ENCODE measurements at regions not wholly inside any gene's neighbourhood (a gene's known extent, or its start where the extent isn't known, plus 50 kb on each side); places are given as distances from the start of the nearest gene placed in this dataset.

- Mint-ChIP-seq H3K9me3 (no peaks in the 10 kb centered on the region), H3K27ac (no peak overlapping the region), H3K4me3 (no peak overlapping the region), H3K36me3 (no peaks in the 10 kb centered on the region), H3K27me3 (ENCODE audit: low read depth in 2 of 2) (peaks cover 14 to 18% of the 10 kb centered on the region in 2 donors), H3K4me1 (no peaks in the 10 kb centered on the region)
- Histone ChIP-seq H3K36me3 (ENCODE audit: control insufficient read depth, insufficient read depth, low read length) (no peaks in the 10 kb centered on the region), H3K4me3 (ENCODE audit: low read length) (no peak overlapping the region), H3K9me3 (ENCODE audit: control insufficient read depth, insufficient read depth, low read length) (no peaks in the 10 kb centered on the region), H3K27ac (ENCODE audit: low read length) (no peak overlapping the region), H3K4me1 (ENCODE audit: control insufficient read depth, insufficient read depth, low read length) (no peaks in the 10 kb centered on the region), H3K27me3 (ENCODE audit: control insufficient read depth, insufficient read depth, low read length) (peaks cover 3% of the 10 kb centered on the region)
- no peak for ATAC-seq
- DNase-seq: no peak
- 68% methylated on average over 9 of the region's 9 CpGs for WGBS (ENCODE audit: insufficient coverage)
- no peak for TF ChIP-seq CTCF (IDR thresholded peaks at IDR 0.05)
- intact Hi-C loops (cut with micrococcal nuclease): no loop called here
Observed at GRCh38 chr12:125324861-125325490, 259.7 kb downstream of the AACS start.

DNA sequence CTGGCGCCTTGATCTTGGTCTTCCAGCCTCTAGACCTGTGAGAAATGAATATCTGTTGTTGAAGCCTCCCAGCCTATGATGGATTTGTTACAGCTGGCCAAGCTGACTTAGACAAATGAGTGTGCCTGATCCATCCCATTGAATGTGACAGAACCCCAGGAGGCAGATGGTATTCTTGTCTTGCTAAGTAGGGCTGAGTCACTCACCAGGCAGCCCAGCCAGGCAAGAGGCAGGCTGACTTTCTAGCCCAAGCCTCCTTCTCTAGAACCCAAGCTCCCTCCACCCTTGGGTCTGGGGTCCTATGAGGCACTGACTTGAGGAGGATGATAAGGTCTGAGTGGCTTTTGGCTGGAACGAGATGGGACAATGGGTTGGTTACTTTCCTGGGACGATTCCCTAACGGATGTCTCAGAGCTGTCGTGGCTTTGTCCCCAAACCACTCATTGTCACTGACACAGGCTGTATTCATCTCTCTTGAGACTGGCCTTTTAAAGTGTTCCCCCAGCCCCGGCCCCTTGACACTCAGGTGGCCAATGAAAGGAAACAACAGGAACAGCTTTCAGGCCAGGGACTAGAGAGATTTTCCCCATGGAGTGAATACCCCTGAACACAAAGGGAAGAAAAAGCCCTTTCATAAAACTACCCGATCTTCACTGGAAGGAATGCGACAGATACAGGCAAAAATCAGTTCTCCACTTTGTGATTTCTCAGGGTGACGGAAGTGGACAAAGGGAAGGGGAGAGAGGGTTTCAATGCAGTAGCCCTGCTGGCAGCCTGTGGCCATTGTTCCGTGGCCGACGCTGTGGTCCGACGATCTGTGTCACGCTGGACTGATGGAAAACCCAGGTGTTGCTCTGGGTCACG, 264.2 kb downstream of the AACS start:
- intact Hi-C loops (cut with micrococcal nuclease): no loop called here
- Mint-ChIP-seq H3K4me1 (no peaks in the 10 kb centered on the region), H3K27me3 (ENCODE audit: low read depth in 2 of 2) (peaks cover 25 to 39% of the 10 kb centered on the region in 2 donors), H3K36me3 (no peaks in the 10 kb centered on the region), H3K27ac (no peak overlapping the region), H3K4me3 (no peak overlapping the region), H3K9me3 (no peaks in the 10 kb centered on the region)
- Histone ChIP-seq H3K27ac (ENCODE audit: low read length) (no peak overlapping the region), H3K4me3 (ENCODE audit: low read length) (no peak overlapping the region), H3K4me1 (ENCODE audit: control insufficient read depth, insufficient read depth, low read length) (no peaks in the 10 kb centered on the region), H3K9me3 (ENCODE audit: control insufficient read depth, insufficient read depth, low read length) (no peaks in the 10 kb centered on the region), H3K36me3 (ENCODE audit: control insufficient read depth, insufficient read depth, low read length) (no peaks in the 10 kb centered on the region), H3K27me3 (ENCODE audit: control insufficient read depth, insufficient read depth, low read length) (peaks cover 7% of the 10 kb centered on the region)
- 83% methylated on average over 16 of the region's 16 CpGs for WGBS (ENCODE audit: insufficient coverage)
- no peak for TF ChIP-seq CTCF (IDR thresholded peaks at IDR 0.05)
- no peak for DNase-seq
- no peak for ATAC-seq

DNA sequence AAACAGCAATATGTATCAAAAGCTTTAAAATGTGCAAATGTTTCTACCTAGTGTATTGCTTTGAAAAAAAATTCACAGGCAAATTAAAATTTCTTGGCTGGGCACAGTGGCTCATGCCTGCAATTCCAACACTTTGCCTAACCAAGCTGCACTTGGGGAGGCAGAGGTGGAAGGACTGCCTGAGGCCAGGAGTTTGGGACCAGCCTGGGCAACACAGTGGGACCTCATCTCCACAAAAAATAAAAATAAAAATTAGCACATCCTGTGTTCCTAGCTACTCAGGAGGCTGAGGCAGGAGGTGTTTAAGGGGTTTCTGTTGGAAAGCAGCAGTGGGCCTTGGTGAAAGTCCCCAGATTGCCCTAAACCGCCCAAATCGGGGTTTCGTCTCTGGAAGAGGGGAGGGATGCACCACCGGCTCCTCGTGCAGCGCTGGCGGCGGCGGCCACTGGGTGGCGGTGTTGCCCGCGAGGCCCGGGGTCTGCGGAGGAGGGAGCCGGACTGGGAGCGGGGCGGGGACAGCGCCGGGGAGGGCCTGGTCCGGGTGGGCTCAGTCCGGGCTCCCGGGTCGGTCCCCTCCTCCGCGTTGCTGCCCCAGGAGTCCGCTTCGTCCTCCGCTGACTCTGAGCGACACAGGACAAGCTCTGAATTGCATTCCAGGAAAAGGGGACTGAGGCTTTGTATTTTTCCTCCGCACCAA, 265.6 kb downstream of the AACS start:
- Mint-ChIP-seq H3K27me3 (ENCODE audit: low read depth in 2 of 2) (peaks cover 25 to 48% of the 10 kb centered on the region in 2 donors), H3K9me3 (no peaks in the 10 kb centered on the region), H3K36me3 (no peaks in the 10 kb centered on the region), H3K4me3 (no peak overlapping the region), H3K27ac (no peak overlapping the region), H3K4me1 (no peaks in the 10 kb centered on the region)
- peak; percentile 20 to 34 for DNase-seq
- Histone ChIP-seq H3K4me3 (ENCODE audit: low read length) (no peak overlapping the region), H3K9me3 (ENCODE audit: control insufficient read depth, insufficient read depth, low read length) (no peaks in the 10 kb centered on the region), H3K36me3 (ENCODE audit: control insufficient read depth, insufficient read depth, low read length) (no peaks in the 10 kb centered on the region), H3K27me3 (ENCODE audit: control insufficient read depth, insufficient read depth, low read length) (peaks cover 7% of the 10 kb centered on the region), H3K27ac (ENCODE audit: low read length) (no peak overlapping the region), H3K4me1 (ENCODE audit: control insufficient read depth, insufficient read depth, low read length) (no peaks in the 10 kb centered on the region)
- TF ChIP-seq CTCF (IDR thresholded peaks at IDR 0.05): peak; percentile 51
- intact Hi-C loops (cut with micrococcal nuclease): no loop called here
- 2% methylated on average over 30 of the region's 30 CpGs for WGBS (ENCODE audit: insufficient coverage)
- ATAC-seq: peak in 2 of 3 donors; percentile 54 to 83

All from natural killer cell (primary cell).